ENCODE measurements at regions not wholly inside any gene's neighbourhood (a gene's known extent, or its start where the extent isn't known, plus 50 kb on each side); places are given as distances from the start of the nearest gene placed in this dataset.

- no peak for TF ChIP-seq CTCF (IDR thresholded peaks at IDR 0.05)
- TF ChIP-seq POLR2A (IDR thresholded peaks at IDR 0.05), result no peak
These were observed 255.1 kb upstream of the B3GAT1 start for GRCh38 chr11:134667175-134667500.

Measured in lower leg skin (tissue), 3 donors.